ENCODE measurements at regions not wholly inside any gene's neighbourhood (a gene's known extent, or its start where the extent isn't known, plus 50 kb on each side); places are given as distances from the start of the nearest gene placed in this dataset.
"Not testable (repeated sequence)": the region's sequence is repeated elsewhere in the genome, so short reads cannot be mapped to it uniquely, and the experiment has no call there.

DNA sequence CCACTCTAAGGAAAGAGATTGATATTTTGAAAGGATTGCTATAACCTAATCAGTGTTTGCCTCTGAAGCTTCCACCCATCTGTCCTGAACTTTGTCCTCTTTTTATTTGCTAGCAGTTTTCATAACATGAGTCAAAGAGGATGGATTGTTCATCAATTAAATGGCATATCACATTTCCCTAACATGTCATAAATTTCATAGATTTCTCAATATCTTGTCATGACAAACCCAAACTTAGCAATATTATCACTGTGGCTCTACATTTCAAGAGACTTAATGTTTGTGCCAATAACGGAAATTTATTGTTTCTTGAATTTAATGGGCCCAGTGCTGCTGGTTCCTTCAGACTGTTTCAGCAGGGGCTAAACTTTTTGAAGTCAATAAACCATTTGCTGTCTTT, 330.3 kb downstream of the CAAP1 start:
- no peak for DNase-seq

- no peak for DNase-seq
These were observed 330.7 kb downstream of the CAAP1 start for GRCh38 chr9:26561928-26562327.

- no peak for DNase-seq
These were observed 333.1 kb downstream of the CAAP1 start for GRCh38 chr9:26559506-26559905.

DNA sequence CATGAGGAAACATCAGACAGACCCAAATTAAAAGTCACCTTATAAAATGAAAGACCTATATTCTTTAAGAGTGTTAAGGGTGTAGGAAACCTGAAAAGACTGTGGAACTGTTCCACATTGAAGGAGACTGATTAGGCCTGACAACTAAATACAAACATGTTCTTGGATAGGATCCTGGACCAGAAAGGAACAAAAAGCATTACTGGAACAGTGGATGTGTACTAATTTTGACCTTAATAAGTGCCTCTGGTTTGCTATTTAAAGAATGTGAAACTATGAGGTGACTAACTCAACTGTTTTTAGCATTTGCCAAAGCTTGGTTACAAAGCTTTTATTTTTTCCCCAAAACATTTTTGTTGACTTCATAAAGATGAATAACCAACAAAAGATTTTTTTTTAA, 340.6 kb downstream of the CAAP1 start:
- DNase-seq = no peak

DNA sequence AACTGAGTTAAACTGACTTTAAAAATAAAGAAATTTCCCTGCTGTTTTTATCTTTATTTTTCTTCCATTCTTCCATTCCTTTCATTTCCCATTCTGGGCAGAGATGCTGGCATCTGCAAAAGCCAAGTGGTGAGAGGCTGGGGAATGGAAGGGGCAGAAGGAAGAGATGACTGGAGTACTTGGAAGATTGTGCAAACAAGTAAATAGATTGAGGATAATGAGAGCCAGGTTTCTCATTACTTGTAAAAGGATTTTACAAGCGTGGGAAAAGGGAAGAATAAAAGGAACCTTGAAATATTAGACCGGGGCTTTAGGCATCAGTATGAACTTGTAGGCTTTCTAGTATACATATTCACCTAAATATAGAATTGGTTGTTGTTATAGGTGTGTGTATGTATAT, 341.2 kb downstream of the CAAP1 start:
- no peak for DNase-seq

DNA sequence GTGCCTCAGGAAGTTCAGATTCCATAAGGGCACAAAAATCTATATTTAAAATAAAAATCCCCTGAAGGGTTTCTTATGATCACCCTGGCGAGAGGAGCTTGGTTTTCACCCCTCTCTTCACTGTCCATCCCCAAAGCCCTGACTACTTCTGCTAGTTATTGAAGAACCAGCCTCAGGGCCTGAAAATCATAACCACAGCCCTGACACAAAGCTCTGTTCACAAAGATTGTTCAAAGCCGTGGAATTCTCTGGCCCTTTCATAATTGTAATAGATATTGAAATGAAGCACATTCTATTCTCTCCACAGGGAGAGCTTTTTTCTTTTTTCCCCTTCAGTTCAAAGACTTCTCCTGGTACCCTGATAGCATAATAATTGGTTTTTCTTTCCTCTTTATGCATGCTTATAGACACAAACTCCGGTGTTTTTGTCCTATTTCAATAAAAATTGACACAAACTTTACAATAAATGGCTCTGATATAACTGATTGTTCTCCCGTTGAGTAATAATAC, 343.8 kb downstream of the CAAP1 start:
- DNase-seq = no peak

DNA sequence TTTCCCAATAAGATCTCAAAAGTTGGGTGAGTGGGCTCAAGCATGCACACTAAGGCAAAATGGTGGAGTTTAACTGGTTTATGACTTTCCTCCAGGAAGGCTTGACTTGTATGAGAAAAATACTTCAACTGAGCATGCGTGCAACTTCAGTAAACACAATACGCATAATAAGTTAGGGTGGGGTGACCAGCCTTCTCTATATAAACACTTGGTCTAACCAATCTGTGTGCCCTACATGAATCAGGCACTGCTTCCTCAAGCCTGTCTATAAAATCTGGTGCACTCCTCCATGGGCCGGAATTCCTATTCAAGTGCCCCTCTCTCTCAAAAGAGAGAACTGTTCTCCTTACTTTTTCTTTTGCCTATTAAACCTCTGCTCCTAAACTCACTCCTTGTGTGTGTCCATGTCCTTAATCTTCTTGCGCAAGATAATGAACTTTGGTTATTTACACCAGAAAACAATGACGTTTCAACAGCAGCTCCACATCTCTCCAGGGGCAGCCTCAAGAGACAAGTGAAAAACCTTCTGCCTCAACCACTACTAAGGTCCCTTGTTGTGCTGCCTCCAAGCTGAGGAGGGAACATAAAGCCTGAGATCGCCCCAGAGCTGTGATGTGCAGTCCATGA, 352.6 kb downstream of the CAAP1 start:
- DNase-seq = no peak

DNA sequence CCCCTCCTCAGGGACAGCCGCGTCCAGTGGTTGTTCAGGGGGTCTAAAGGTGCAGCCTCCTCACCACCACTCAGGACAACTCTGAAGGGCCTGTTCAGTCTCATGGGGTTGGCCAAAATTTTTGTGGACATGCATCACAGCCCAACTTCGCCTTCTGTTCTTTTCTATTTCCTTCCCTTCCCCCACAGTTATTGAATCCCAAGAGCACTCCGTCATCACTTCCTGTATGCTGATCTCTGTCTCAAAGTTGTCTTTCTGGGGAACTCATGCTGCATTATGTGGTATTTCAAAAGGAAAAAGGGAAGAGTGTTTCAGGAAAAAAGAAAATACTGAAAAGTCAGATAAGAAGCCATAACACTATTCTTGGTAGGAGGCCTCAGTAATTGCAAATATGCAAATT, 355.4 kb downstream of the CAAP1 start:
- DNase-seq = no peak

- DNase-seq = no peak
These were observed 357.5 kb downstream of the CAAP1 start for GRCh38 chr9:26535151-26535550.

- DNase-seq = no peak
These were observed 361.8 kb downstream of the CAAP1 start for GRCh38 chr9:26530841-26531240.

GRCh38 chr9:26527931-26528330, 364.7 kb downstream of the CAAP1 start:
- DNase-seq = no peak

- DNase-seq = no peak
These were observed 368.3 kb downstream of the CAAP1 start for GRCh38 chr9:26524267-26524666.

DNA sequence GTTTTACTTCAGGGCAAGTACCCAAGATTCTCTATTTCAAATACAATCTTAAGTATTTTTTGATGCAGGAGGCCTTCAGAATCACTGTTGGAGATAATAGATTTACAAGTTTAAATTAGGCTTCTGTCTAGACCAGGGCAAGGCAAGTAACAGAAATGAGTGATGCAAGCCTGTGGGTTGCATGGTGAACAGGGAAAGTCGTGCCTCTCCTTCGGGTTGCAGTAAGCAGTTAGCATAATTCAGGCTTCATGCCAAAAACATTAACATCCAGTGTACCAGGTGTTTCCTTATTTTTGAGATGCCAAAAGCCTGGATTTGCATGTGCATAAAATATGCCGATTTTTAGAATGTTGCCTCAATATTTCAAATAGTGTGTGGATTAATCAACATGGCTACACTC, 369.0 kb downstream of the CAAP1 start:
- no peak for DNase-seq

GRCh38 chr9:26520141-26520540, 372.5 kb downstream of the CAAP1 start:
- no peak for DNase-seq

DNA sequence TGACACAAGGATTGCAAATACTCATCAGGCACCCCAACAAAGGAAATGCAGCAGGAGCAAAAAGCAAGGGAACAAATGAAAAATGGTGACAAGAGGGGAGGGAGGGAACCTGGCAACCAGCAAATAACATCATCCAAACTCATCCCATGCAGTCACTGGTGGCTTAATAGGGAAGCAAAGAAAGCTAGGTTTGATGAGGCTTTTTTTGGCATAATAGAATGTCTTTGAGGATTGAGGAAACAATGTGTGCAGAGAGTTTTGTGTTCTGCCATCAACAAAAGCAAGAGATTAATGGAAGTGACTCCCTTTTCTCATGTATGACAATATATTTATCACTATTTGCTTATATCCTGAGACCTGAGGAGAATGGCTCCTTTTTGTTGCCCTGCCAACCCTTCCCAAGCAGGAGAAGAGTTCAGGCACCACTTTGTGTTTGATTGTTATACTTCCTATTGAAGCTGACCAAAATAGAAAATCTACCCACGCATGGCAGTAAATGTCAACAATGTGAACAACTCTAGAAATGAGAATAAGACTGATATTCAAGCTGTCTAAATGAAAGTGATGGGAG, 375.7 kb downstream of the CAAP1 start:
- DNase-seq = no peak

DNA sequence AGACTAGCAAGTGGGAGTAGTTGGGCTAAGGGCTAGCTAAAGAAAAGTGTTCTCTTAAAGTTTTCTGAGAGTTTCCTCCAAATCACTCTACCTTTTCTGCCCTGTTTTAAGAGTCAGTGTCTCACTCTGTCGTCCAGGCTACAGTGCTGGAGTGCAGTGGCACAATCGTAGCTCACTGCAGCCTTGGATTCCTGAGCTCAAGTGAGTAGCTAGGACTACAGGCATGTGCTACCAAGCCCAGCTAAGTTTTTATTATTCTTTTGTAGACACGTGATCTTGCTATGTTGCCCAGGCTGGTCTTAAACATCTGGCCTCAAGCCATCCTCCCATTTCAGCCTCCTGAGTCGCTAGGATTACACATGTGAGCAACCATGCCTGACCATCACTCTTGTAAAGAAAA, 378.9 kb downstream of the CAAP1 start:
- DNase-seq = no peak

DNA sequence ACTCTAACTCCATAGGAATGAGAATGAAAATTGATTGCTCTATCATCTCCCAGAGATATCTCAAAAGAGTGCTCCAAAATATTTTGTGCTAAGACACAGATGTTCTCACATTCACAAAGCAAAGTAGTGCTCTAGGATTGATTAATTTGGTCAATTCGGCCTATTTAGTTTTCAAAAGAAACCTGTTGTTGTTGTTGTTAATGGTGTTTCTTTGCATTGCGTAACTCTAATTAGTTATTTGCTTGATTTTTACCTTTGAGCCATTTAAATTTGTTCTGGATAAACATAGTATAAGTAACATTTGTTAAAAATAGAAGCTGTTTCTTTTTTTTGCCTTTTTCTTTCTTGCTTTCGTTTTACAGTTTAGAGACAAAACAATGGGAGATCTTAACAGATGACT, 382.5 kb downstream of the CAAP1 start:
- DNase-seq = no peak

DNA sequence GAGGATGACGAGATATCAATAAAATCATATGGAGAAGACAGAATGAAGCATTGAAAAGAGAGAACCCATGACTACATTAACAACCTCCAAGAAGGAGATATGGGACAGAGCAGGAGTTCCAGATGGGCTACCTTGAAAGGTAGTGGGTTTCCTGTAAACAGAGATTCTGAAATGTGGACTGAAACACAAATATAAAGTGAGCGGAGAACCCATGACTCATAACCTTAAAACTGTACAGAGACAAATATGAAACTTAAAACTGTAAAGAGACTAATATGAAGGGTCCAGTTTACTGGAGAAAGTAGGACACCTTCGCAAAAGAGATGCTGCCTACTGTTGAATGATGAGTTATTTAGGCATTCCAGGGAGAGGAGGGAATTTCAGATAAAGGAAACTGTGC, 383.7 kb downstream of the CAAP1 start:
- no peak for DNase-seq

DNA sequence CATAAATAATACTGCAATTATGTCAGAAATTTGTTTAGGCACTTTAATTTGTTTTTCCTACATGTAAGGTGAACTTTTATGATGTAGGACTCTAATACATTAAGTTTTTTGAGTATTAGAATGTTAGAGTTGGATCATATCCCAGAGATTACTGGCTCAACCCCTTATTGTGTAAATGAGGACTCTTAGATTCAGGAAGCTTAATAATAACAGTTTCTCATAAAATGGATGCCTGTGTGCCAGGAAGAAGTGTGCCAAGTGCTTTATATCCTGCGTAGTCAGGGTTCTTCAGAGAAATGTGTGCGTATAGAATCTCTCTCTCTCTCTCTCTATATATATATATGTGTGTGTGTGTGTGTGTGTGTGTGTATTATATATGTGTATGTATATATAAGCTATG, 388.5 kb downstream of the CAAP1 start:
- no peak for DNase-seq

GRCh38 chr9:26502311-26502710, 390.3 kb downstream of the CAAP1 start:
- DNase-seq = no peak

DNA sequence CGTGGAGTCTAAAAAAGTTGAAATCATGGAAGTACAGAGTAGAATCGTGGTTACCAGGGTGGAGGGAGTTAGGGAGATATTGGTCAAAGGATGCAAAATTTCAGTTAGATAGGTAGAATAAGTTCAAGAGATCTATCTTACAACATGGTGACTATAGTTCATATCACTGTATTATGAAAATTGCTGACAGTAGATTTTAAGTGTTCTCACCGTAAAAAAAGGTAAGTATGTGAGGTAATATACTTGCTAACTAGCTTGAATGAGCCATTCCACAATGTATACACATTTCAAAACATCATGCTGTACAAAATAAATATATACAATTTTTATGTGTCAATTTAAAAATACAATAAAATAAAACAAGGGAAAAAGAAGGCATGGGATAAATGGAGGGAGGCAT, 392.1 kb downstream of the CAAP1 start:
- DNase-seq = no peak

DNA sequence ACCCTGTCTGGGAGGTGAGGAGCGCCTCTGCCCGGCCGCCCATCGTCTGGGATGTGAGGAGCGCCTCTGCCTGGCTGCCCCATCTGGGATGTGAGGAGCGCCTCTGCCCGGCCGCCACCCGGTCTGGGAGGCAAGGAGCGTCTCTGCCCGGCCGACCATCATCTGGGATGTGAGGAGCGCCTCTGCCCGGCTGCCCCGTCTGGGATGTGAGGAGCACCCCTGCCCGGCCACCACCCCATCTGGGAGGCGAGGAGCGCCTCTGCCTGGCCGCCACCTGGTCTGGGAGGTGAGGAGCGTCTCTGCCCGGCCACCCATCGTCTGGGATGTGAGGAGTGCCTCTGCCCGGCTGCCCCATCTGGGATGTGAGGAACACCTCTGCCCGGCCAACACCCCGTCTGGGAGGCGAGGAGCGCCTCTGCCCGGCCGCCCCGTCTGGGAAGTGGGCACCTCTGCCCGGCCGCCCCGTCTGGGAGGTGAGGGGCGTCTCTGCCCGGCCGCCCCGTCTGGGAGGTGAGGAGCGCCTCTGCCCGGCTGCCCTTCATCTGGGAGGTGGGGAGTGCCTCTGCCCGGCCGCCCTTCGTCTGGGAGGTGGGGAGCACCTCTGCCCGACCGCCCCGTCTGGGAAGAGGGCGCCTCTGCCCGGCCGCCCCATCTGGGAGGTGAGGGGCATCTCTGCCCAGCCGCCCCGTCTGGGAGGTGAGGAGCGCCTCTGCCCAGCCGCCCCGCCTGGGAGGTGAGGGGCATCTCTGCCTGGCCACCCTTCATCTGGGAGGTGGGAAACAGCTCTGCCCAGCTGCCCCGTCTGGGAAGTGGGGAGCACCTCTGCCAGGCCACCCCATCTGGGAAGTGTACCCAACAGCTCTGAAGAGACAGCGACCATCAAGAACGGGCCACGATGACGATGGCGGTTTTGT, 399.7 kb downstream of the CAAP1 start:
- DNase-seq = not testable (repeated sequence)

DNA sequence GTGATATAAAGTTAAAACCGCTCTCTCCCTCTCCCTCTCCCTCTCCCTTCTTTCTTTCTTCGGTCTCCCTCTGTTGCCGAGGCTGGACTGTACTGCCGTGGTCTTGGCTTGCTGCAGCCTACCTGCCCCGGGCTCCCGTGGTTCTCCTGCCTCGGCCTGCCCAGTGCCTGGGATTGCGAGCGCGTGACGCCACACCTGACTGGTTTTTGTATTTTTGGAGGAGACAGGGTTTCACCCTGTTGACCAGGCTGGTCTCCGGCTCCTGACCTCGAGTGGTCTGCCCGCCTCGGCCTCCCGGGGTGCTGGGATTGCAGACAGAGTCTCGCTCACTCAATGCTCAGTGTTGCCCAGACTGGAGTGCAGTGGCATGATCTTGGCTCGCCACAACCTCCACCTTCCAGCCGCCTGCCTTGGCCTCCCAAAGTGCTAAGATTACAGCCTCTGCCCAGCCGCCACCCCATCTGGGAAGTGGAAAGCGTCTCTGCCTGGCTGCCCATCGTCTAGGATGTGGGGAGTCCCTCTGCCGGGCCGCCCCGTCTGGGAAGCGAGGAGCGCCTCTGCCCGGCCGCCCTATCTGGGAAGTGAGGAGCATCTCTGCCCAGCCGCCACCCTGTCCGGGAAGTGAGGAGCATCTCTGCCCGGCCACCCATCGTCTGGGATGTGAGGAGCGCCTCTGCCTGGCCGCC, 400.5 kb downstream of the CAAP1 start:
- not testable (repeated sequence) for DNase-seq

Data from eye (tissue), 1 donor.